ENCODE measurements at regions not wholly inside any gene's neighbourhood (a gene's known extent, or its start where the extent isn't known, plus 50 kb on each side); places are given as distances from the start of the nearest gene placed in this dataset.
A peak's percentile ranks its signal among the peaks of the same experiment; 100 is the strongest.

- TF ChIP-seq CTCF (conservative IDR thresholded peaks at IDR 0.05; ENCODE audit: low read depth): no peak
- DNase-seq (ENCODE audit: low spot score): peak; percentile 5
- H3K27ac ChIP-seq: no peak overlapping the region
- POLR2A ChIA-PET (ENCODE audit: low non-redundant PET): no interaction called here
- CTCF ChIA-PET: interaction anchor here (0.7 to 1.3 kb wide), 2 partner anchors 17 to 21 kb away, joined by 3 to 5 read pairs; no protein-coding TSS in a partner anchor
Observed at GRCh38 chr13:40315416-40316064, 350.9 kb downstream of the FOXO1 start.

DNA sequence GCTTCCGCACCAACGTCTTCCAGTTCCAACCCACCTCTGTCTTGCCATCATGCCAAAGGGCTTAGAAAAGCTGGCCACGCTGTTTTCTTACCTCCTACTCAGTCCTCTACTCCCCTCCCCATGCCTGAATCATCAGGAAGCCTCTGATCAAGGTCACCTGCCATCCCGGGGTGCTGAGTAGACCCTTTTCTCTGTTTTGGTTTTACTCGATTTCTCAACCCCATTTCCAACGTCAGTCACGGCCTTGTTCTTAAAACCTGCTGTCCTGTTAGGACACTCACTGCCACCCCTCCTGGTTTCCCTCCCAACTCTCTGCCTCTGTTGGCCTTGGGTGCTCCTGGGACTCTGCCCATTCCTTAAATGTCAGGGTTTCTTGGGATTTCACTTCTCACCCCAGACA is 350.1 kb downstream of the FOXO1 start:
- CTCF ChIA-PET: no interaction called here
- TF ChIP-seq CTCF (conservative IDR thresholded peaks at IDR 0.05; ENCODE audit: low read depth): no peak
- no peak for DNase-seq (ENCODE audit: low spot score)
- no peak overlapping the region for H3K27ac ChIP-seq
- POLR2A ChIA-PET (ENCODE audit: low non-redundant PET): no interaction called here

- ChIA-PET CTCF (no interaction called here), POLR2A (ENCODE audit: low non-redundant PET) (no interaction called here)
- TF ChIP-seq CTCF (conservative IDR thresholded peaks at IDR 0.05; ENCODE audit: low read depth): no peak
- H3K27ac ChIP-seq: no peak overlapping the region; the same call in 1 of the 2 replicates
- DNase-seq (ENCODE audit: low spot score): no peak
Observed at GRCh38 chr13:40317980-40318327, 348.5 kb downstream of the FOXO1 start.

DNA sequence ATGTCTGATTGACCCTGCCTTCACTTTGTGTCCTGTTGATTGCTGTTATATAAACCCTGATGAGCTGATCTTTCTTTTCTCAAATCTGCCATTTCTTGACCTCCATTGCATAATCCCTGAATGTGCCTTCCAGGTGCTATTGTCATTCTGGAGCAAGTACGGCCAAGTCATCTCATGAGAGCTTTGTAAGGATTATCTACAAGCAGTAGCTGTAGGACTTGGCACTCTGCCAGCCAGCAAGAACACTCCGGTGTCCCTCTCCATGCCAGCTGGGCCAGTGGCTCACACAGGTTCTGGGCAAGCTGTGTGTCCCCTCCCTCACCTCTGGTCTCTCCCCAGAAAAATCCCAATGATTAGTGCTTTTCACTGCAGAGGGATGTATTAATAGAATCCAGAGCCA is 348.1 kb downstream of the FOXO1 start:
- CTCF ChIA-PET: no interaction called here
- TF ChIP-seq CTCF (conservative IDR thresholded peaks at IDR 0.05; ENCODE audit: low read depth): no peak
- DNase-seq (ENCODE audit: low spot score): peak; percentile 10
- H3K27ac ChIP-seq: peak overlapping the region; percentile 46; the same call in 1 of the 2 replicates
- POLR2A ChIA-PET (ENCODE audit: low non-redundant PET): no interaction called here

- no peak for TF ChIP-seq CTCF (conservative IDR thresholded peaks at IDR 0.05; ENCODE audit: low read depth)
- no peak overlapping the region for H3K27ac ChIP-seq
- DNase-seq (ENCODE audit: low spot score): peak; percentile 8
- POLR2A ChIA-PET (ENCODE audit: low non-redundant PET): no interaction called here
- CTCF ChIA-PET: no interaction called here
Observed at GRCh38 chr13:40319699-40320579, 346.5 kb downstream of the FOXO1 start.

- no peak overlapping the region for H3K27ac ChIP-seq
- DNase-seq (ENCODE audit: low spot score): no peak
- ChIA-PET CTCF (interaction anchor here (0.6 kb wide), 1 partner anchor 52 kb away, joined by 3 read pairs; no protein-coding TSS in a partner anchor), POLR2A (ENCODE audit: low non-redundant PET) (no interaction called here)
- TF ChIP-seq CTCF (conservative IDR thresholded peaks at IDR 0.05; ENCODE audit: low read depth): no peak
Observed at GRCh38 chr13:40328091-40328490, 338.4 kb downstream of the FOXO1 start.

Data from RWPE1 (cell line).